Panc1 (cell line): ENCODE measurements at regions not wholly inside any gene's neighbourhood (a gene's known extent, or its start where the extent isn't known, plus 50 kb on each side); places are given as distances from the start of the nearest gene placed in this dataset.

Experiments
- CTCF ChIP-seq: fragments of 450-650 bp; IDR thresholded peaks from 2 replicates; pipeline ENCODE4 v1.5.1; 2017; ENCODE audit warnings: mild to moderate bottlenecking
- POLR2AphosphoS5 ChIP-seq: IDR thresholded peaks from 2 replicates; pipeline ENCODE4 v1.6.1; 2012; ENCODE audit warnings: mild to moderate bottlenecking, low read depth, low read length, moderate library complexity
- SIN3A ChIP-seq: IDR thresholded peaks from 2 replicates; pipeline ENCODE4 v1.6.1; 2012; ENCODE audit warnings: low read depth, mild to moderate bottlenecking, low read length, moderate library complexity, borderline replicate concordance; ENCODE audit not compliant: insufficient read depth
- TCF7L2 ChIP-seq: IDR thresholded peaks from 2 replicates; pipeline ENCODE4 v1.6.1; 2011; ENCODE audit warnings: mild to moderate bottlenecking, low read depth, low read length, inconsistent platforms
- TF ChIP-seq, protein P1 (sequence below), 2 experiments: IDR thresholded peaks; 2 replicates each; pipeline ENCODE4 v1.6.1; 2011 to 2012; ENCODE audit warnings: low read depth in 2 of 2, control low read depth in 1 of 2, low read length in 1 of 2, mild to moderate bottlenecking in 1 of 2, moderate library complexity in 1 of 2; ENCODE audit not compliant: insufficient read depth in 1 of 2

GRCh38 chr6:167412506-167412905 is 87.6 kb downstream of the TTLL2 start:
- TF ChIP-seq CTCF (no peak), POLR2AphosphoS5 (no peak), SIN3A (no peak), TCF7L2 (no peak)
- TF ChIP-seq, protein P1, sequence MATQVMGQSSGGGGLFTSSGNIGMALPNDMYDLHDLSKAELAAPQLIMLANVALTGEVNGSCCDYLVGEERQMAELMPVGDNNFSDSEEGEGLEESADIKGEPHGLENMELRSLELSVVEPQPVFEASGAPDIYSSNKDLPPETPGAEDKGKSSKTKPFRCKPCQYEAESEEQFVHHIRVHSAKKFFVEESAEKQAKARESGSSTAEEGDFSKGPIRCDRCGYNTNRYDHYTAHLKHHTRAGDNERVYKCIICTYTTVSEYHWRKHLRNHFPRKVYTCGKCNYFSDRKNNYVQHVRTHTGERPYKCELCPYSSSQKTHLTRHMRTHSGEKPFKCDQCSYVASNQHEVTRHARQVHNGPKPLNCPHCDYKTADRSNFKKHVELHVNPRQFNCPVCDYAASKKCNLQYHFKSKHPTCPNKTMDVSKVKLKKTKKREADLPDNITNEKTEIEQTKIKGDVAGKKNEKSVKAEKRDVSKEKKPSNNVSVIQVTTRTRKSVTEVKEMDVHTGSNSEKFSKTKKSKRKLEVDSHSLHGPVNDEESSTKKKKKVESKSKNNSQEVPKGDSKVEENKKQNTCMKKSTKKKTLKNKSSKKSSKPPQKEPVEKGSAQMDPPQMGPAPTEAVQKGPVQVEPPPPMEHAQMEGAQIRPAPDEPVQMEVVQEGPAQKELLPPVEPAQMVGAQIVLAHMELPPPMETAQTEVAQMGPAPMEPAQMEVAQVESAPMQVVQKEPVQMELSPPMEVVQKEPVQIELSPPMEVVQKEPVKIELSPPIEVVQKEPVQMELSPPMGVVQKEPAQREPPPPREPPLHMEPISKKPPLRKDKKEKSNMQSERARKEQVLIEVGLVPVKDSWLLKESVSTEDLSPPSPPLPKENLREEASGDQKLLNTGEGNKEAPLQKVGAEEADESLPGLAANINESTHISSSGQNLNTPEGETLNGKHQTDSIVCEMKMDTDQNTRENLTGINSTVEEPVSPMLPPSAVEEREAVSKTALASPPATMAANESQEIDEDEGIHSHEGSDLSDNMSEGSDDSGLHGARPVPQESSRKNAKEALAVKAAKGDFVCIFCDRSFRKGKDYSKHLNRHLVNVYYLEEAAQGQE (IDR thresholded peaks at IDR 0.05; ENCODE audit: insufficient read depth in 1 of 2, low read depth in 2 of 2, low read length in 1 of 2), result no peak
